Calu3 (cell line): ENCODE measurements at regions not wholly inside any gene's neighbourhood (a gene's known extent, or its start where the extent isn't known, plus 50 kb on each side); places are given as distances from the start of the nearest gene placed in this dataset.

ENCODE experiments used
- BruUV-seq: library from RNA; stranded (reverse); fragments of 400-500 nt; replicated peaks from 2 replicates; lab custom pipeline; 2021; lab: Mats Ljungman, UMichigan
- CTCF ChIA-PET: fragments of 300-600 bp; sonication (Branson Sonifier 250); formaldehyde crosslinking; loops from one replicate; lab custom pipeline; 2022; ENCODE audit warnings: antibody characterized with exemption; lab: Charles Lee
- DNase-seq: peaks from one replicate; pipeline ENCODE4 v3.0.0; 2022
- H3K27ac Mint-ChIP-seq: one replicate; pipeline ENCODE4 v1.8.0; 2022; ENCODE audit warnings: mixed read lengths; ENCODE audit not compliant: unreplicated experiment
- H3K27me3 Mint-ChIP-seq: one replicate; pipeline ENCODE4 v1.8.0; 2022; ENCODE audit warnings: mixed read lengths; ENCODE audit not compliant: unreplicated experiment
- H3K36me3 Mint-ChIP-seq: one replicate; pipeline ENCODE4 v1.8.0; 2022; ENCODE audit warnings: mild to moderate bottlenecking, moderate library complexity, mixed read lengths; ENCODE audit not compliant: insufficient read depth, unreplicated experiment
- H3K4me1 Mint-ChIP-seq: one replicate; pipeline ENCODE4 v1.8.0; 2022; ENCODE audit warnings: mild to moderate bottlenecking, low read depth, mixed read lengths; ENCODE audit not compliant: unreplicated experiment
- H3K4me3 Mint-ChIP-seq: one replicate; pipeline ENCODE4 v1.8.0; 2022; ENCODE audit warnings: mild to moderate bottlenecking, low read depth, moderate library complexity, mixed read lengths; ENCODE audit not compliant: unreplicated experiment
- H3K9me3 Mint-ChIP-seq: one replicate; pipeline ENCODE4 v1.8.0; 2022; ENCODE audit warnings: low read depth, mixed read lengths; ENCODE audit not compliant: unreplicated experiment
- intact Hi-C: fragments of 100-400 bp; cut with micrococcal nuclease; formaldehyde crosslinking; loops from one replicate; pipeline ENCODE4 v1.10.0; 2022; ENCODE audit not compliant: unreplicated experiment
- TF ChIP-seq, protein P1 (sequence below): fragments of 200-600 bp; IDR thresholded peaks from one replicate; pipeline ENCODE4 v1.8.0; 2022; ENCODE audit warnings: antibody characterized with exemption; ENCODE audit not compliant: unreplicated experiment

DNA sequence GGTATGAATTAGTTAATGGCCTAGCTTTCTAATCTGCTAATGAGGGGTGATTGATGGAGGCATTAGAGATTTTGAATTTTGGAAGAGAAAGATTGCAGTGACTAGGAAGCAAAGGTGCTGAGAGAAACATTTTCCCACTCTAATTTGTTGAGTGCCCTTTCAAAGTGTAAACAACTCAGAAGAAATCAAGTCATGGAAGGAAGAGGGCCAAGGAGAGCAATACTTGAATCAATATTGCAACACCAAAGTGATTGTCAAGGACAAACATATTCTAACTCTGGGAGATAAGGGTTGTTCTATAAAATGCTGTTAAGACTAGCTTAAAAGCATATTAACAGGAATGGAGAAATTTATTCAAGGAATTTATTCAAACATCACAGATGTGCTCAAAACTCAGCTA lies 182.7 kb upstream of the FERMT1 start:
- no TSS peak for BruUV-seq
- CTCF ChIA-PET = no interaction called here
- Mint-ChIP-seq H3K4me3 (no peak overlapping the region), H3K27me3 (peaks cover 56% of the 10 kb centered on the region), H3K36me3 (no peaks in the 10 kb centered on the region), H3K9me3 (no peaks in the 10 kb centered on the region), H3K27ac (no peak overlapping the region), H3K4me1 (no peaks in the 10 kb centered on the region)
- DNase-seq = no peak
- TF ChIP-seq, protein P1, sequence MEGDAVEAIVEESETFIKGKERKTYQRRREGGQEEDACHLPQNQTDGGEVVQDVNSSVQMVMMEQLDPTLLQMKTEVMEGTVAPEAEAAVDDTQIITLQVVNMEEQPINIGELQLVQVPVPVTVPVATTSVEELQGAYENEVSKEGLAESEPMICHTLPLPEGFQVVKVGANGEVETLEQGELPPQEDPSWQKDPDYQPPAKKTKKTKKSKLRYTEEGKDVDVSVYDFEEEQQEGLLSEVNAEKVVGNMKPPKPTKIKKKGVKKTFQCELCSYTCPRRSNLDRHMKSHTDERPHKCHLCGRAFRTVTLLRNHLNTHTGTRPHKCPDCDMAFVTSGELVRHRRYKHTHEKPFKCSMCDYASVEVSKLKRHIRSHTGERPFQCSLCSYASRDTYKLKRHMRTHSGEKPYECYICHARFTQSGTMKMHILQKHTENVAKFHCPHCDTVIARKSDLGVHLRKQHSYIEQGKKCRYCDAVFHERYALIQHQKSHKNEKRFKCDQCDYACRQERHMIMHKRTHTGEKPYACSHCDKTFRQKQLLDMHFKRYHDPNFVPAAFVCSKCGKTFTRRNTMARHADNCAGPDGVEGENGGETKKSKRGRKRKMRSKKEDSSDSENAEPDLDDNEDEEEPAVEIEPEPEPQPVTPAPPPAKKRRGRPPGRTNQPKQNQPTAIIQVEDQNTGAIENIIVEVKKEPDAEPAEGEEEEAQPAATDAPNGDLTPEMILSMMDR = no peak
- intact Hi-C loops = no loop called here

DNA sequence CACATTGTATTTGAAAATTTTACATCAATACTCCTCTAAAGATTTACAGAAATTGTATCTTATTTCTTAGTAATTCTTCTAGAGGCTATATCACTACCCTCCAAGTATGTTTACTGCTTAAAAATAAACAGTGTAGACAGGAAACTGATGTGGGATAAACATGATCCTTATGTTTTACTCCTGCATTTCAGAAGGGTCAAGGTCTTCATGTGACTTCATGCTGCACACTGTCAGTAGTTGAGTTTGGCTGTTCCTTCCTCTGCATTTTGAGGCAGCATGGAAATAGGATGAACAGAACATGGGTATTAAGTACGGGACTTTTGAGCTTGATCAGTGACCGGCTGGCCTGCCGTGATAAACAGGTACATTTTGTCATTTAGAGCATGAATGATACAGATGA lies 179.2 kb upstream of the FERMT1 start:
- no peaks in the 10 kb centered on the region for H3K9me3 Mint-ChIP-seq
- no peaks in the 10 kb centered on the region for H3K36me3 Mint-ChIP-seq
- no TSS peak for BruUV-seq
- no peak overlapping the region for H3K4me3 Mint-ChIP-seq
- intact Hi-C loops = no loop called here
- H3K27ac Mint-ChIP-seq = no peak overlapping the region
- TF ChIP-seq, protein P1 = no peak
- CTCF ChIA-PET = no interaction called here
- DNase-seq = no peak
- H3K4me1 Mint-ChIP-seq = no peaks in the 10 kb centered on the region
- H3K27me3 Mint-ChIP-seq = peaks cover 55% of the 10 kb centered on the region

DNA sequence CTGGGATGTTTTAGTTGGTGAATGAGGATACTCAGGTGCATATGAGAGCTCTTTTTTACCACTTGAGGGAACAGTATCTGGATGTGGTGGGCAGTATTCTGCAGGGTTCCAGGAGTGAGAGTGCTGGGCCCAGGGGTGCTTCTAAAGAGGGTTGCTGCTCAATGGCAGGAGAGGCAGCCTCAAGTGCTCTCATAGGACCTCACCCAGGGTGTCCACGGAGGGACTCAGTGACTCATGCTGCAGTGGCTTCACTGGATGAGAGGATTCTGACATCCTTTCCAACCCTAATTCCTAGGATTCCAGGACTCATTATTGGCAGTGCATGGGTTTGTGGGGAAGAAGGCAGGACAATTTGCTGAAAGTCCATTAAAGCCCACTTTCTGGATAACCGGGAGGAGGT lies 176.6 kb upstream of the FERMT1 start:
- intact Hi-C loops = no loop called here
- H3K9me3 Mint-ChIP-seq = no peaks in the 10 kb centered on the region
- no peak overlapping the region for H3K27ac Mint-ChIP-seq
- BruUV-seq = no TSS peak
- TF ChIP-seq, protein P1 = no peak
- no peak for DNase-seq
- CTCF ChIA-PET = no interaction called here
- no peak overlapping the region for H3K4me3 Mint-ChIP-seq
- no peaks in the 10 kb centered on the region for H3K4me1 Mint-ChIP-seq
- peaks cover 48% of the 10 kb centered on the region for H3K27me3 Mint-ChIP-seq
- no peaks in the 10 kb centered on the region for H3K36me3 Mint-ChIP-seq

DNA sequence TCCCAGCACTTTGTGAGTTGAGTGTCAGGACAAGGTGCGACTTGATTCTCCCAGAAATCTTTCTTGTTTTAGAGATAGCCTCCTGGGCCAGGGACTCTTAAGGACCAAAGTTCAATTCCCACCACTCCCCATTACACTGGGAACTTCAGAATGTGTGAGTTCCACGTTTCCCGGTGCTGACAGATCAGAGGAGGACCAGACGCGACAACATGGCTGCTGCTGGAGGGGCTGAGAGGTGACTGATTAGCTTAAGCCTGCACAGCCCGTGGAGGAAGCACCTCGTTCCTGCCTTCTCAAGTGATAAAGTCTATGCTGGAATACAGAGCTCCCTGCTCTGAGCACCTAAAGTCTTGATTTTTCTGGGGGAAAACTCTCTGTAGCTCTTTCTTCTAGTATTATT lies 175.2 kb upstream of the FERMT1 start:
- Mint-ChIP-seq H3K4me1 (no peaks in the 10 kb centered on the region), H3K27ac (no peak overlapping the region), H3K9me3 (no peaks in the 10 kb centered on the region), H3K36me3 (no peaks in the 10 kb centered on the region), H3K27me3 (peaks cover 34% of the 10 kb centered on the region), H3K4me3 (no peak overlapping the region)
- no peak for DNase-seq
- TF ChIP-seq, protein P1 = no peak
- no TSS peak for BruUV-seq
- intact Hi-C loops = no loop called here
- CTCF ChIA-PET = no interaction called here
